MM.1S (cell line): ENCODE measurements at regions not wholly inside any gene's neighbourhood (a gene's known extent, or its start where the extent isn't known, plus 50 kb on each side); places are given as distances from the start of the nearest gene placed in this dataset.

Source experiments
- DNase-seq: peaks from one replicate; pipeline ENCODE4 v3.0.0-alpha.2; 2015
- H2AFZ ChIP-seq: fragments of 300-600 bp; sonication (generic); 2 replicates; pipeline ENCODE4 v1.6.0; 2016; ENCODE audit warnings: antibody characterized with exemption, low read length
- H3F3A ChIP-seq: fragments of 300-600 bp; sonication (generic); 2 replicates; pipeline ENCODE4 v1.6.1; 2016; ENCODE audit warnings: mild to moderate bottlenecking, antibody characterized with exemption, low read length, moderate library complexity, mixed read lengths; ENCODE audit not compliant: insufficient read depth
- H3K27ac ChIP-seq: fragments of 300-600 bp; sonication (generic); 2 replicates; pipeline ENCODE4 v1.5.1; 2016; ENCODE audit warnings: mild to moderate bottlenecking, low read length
- H3K27me3 ChIP-seq: fragments of 300-600 bp; sonication (generic); replicated peaks from 2 replicates; pipeline ENCODE4 v1.6.0; 2016; ENCODE audit warnings: low read length; ENCODE audit not compliant: insufficient read depth
- H3K36me3 ChIP-seq: fragments of 300-600 bp; sonication (generic); replicated peaks from 2 replicates; pipeline ENCODE4 v1.6.1; 2016; ENCODE audit warnings: mild to moderate bottlenecking, low read length, mixed read lengths; ENCODE audit not compliant: insufficient read depth
- H3K4me1 ChIP-seq: fragments of 300-600 bp; sonication (generic); 2 replicates; pipeline ENCODE4 v1.6.1; 2016; ENCODE audit warnings: low read length, mixed read lengths
- H3K4me2 ChIP-seq: fragments of 300-600 bp; sonication (generic); 2 replicates; pipeline ENCODE4 v1.6.0; 2016; ENCODE audit warnings: low read depth, low read length
- H3K4me3 ChIP-seq: fragments of 300-600 bp; sonication (generic); 2 replicates; pipeline ENCODE4 v1.5.1; 2016; ENCODE audit warnings: low read length, mixed read lengths
- H3K79me2 ChIP-seq: fragments of 300-600 bp; sonication (generic); 2 replicates; pipeline ENCODE4 v1.6.1; 2016; ENCODE audit warnings: mixed run types, low read length, mixed read lengths
- H3K9ac ChIP-seq: fragments of 300-600 bp; sonication (generic); 2 replicates; pipeline ENCODE4 v1.6.1; 2016; ENCODE audit warnings: low read length, mixed read lengths
- H3K9me2 ChIP-seq: fragments of 300-600 bp; sonication (generic); replicated peaks from 2 replicates; pipeline ENCODE4 v1.6.1; 2016; ENCODE audit warnings: mild to moderate bottlenecking, low read length, mixed read lengths; ENCODE audit not compliant: insufficient read depth
- H3K9me3 ChIP-seq: fragments of 300-600 bp; sonication (generic); replicated peaks from 2 replicates; pipeline ENCODE4 v1.6.1; 2016; ENCODE audit warnings: mild to moderate bottlenecking, low read length, mixed read lengths; ENCODE audit not compliant: insufficient read depth
- H4K20me1 ChIP-seq: fragments of 300-600 bp; sonication (generic); 2 replicates; pipeline ENCODE4 v1.6.1; 2016; ENCODE audit warnings: mild to moderate bottlenecking, low read length, moderate library complexity, mixed read lengths; ENCODE audit not compliant: insufficient read depth
- CTCF ChIP-seq: fragments of 300-600 bp; sonication (generic); IDR thresholded peaks from 2 replicates; pipeline ENCODE4 v1.5.1; 2016; ENCODE audit warnings: antibody characterized with exemption, low read length, mixed read lengths
- EZH2 ChIP-seq: fragments of 300-600 bp; sonication (generic); optimal IDR thresholded peaks from 2 replicates; pipeline ENCODE3; 2017; ENCODE audit warnings: low read depth, mild to moderate bottlenecking, antibody characterized with exemption, low read length, mixed read lengths
- EZH2phosphoT487 ChIP-seq: fragments of 300-600 bp; sonication (generic); IDR thresholded peaks from 2 replicates; pipeline ENCODE4 v1.6.1; 2018; ENCODE audit warnings: antibody characterized with exemption, low read length

- Histone ChIP-seq H3K4me2 (no peak overlapping the region), H3K4me1 (no peaks in the 10 kb centered on the region), H3K9me3 (no peaks in the 10 kb centered on the region), H3K27ac (no peak overlapping the region), H2AFZ (no peak overlapping the region), H3K27me3 (no peaks in the 10 kb centered on the region), H3K9me2 (no peaks in the 10 kb centered on the region), H3K79me2 (no peaks in the 10 kb centered on the region), H3K4me3 (no peak overlapping the region), H3K36me3 (no peaks in the 10 kb centered on the region), H3F3A (no peaks in the 10 kb centered on the region), H4K20me1 (no peaks in the 10 kb centered on the region), H3K9ac (no peak overlapping the region)
- no peak for DNase-seq
- TF ChIP-seq EZH2phosphoT487: no peak
- no peak for TF ChIP-seq EZH2
These were observed 285.1 kb downstream of the HS3ST3A1 start for GRCh38 chr17:13316657-13317056.

GRCh38 chr17:13311306-13311705 is 290.4 kb downstream of the HS3ST3A1 start:
- H3K9ac ChIP-seq: no peak overlapping the region
- H3F3A ChIP-seq: no peaks in the 10 kb centered on the region
- no peak for TF ChIP-seq CTCF
- no peak for TF ChIP-seq EZH2
- no peaks in the 10 kb centered on the region for H3K4me1 ChIP-seq
- no peak overlapping the region for H3K4me3 ChIP-seq
- H3K27ac ChIP-seq: no peak overlapping the region
- no peaks in the 10 kb centered on the region for H3K36me3 ChIP-seq
- H2AFZ ChIP-seq: no peak overlapping the region
- no peaks in the 10 kb centered on the region for H4K20me1 ChIP-seq
- no peak for DNase-seq
- no peaks in the 10 kb centered on the region for H3K79me2 ChIP-seq
- no peak overlapping the region for H3K4me2 ChIP-seq
- H3K9me3 ChIP-seq: no peaks in the 10 kb centered on the region
- H3K9me2 ChIP-seq: no peaks in the 10 kb centered on the region
- no peaks in the 10 kb centered on the region for H3K27me3 ChIP-seq

GRCh38 chr17:13310858-13311257 is 290.9 kb downstream of the HS3ST3A1 start:
- H3K27me3 ChIP-seq: no peaks in the 10 kb centered on the region
- no peak overlapping the region for H2AFZ ChIP-seq
- H3K9ac ChIP-seq: no peak overlapping the region
- TF ChIP-seq CTCF: no peak
- no peak for TF ChIP-seq EZH2phosphoT487
- no peak for TF ChIP-seq EZH2
- no peaks in the 10 kb centered on the region for H3F3A ChIP-seq
- H3K4me1 ChIP-seq: no peaks in the 10 kb centered on the region
- no peak overlapping the region for H3K27ac ChIP-seq
- no peaks in the 10 kb centered on the region for H4K20me1 ChIP-seq
- no peaks in the 10 kb centered on the region for H3K79me2 ChIP-seq
- H3K9me3 ChIP-seq: no peaks in the 10 kb centered on the region
- H3K4me2 ChIP-seq: no peak overlapping the region
- H3K9me2 ChIP-seq: no peaks in the 10 kb centered on the region
- H3K36me3 ChIP-seq: no peaks in the 10 kb centered on the region
- no peak for DNase-seq
- H3K4me3 ChIP-seq: no peak overlapping the region

GRCh38 chr17:13306310-13306962 is 288.6 kb upstream of the ELAC2 start:
- no peak for TF ChIP-seq EZH2phosphoT487
- TF ChIP-seq EZH2: no peak
- no peak for TF ChIP-seq CTCF
- Histone ChIP-seq H3K9me2 (no peaks in the 10 kb centered on the region), H3K9me3 (no peaks in the 10 kb centered on the region), H3K27ac (no peak overlapping the region), H3K9ac (no peak overlapping the region), H3K4me3 (no peak overlapping the region), H3K36me3 (no peaks in the 10 kb centered on the region), H2AFZ (no peak overlapping the region), H3K27me3 (no peaks in the 10 kb centered on the region), H3F3A (no peaks in the 10 kb centered on the region), H3K4me1 (no peaks in the 10 kb centered on the region), H3K79me2 (no peaks in the 10 kb centered on the region), H4K20me1 (no peaks in the 10 kb centered on the region), H3K4me2 (no peak overlapping the region)
- DNase-seq: no peak
